ENCODE measurements at regions not wholly inside any gene's neighbourhood (a gene's known extent, or its start where the extent isn't known, plus 50 kb on each side); places are given as distances from the start of the nearest gene placed in this dataset.

GRCh38 chr3:104234442-104235194 lies 1132.1 kb upstream of the ALCAM start:
- TF ChIP-seq CTCF (IDR thresholded peaks at IDR 0.05; ENCODE audit: borderline replicate concordance, extremely low read depth, low read length, poor library complexity, severe bottlenecking) (no peak), EZH2 (IDR thresholded peaks at IDR 0.05; ENCODE audit: borderline replicate concordance, low read depth, low read length, severe bottlenecking) (no peak)
